IPS-15b (cell line): ENCODE measurements at regions not wholly inside any gene's neighbourhood (a gene's known extent, or its start where the extent isn't known, plus 50 kb on each side); places are given as distances from the start of the nearest gene placed in this dataset.

Source experiments
- H3K27me3 ChIP-seq: one replicate; pipeline ENCODE4 v1.6.1; 2013; ENCODE audit warnings: low read length; ENCODE audit not compliant: control insufficient read depth, insufficient read depth
- H3K36me3 ChIP-seq: one replicate; pipeline ENCODE4 v1.6.1; 2013; ENCODE audit warnings: low read length; ENCODE audit not compliant: control insufficient read depth, insufficient read depth
- H3K4me1 ChIP-seq: one replicate; pipeline ENCODE4 v1.6.1; 2013; ENCODE audit warnings: mild to moderate bottlenecking, low read length; ENCODE audit not compliant: control insufficient read depth, insufficient read depth
- H3K4me3 ChIP-seq: one replicate; pipeline ENCODE4 v1.5.1; 2013; ENCODE audit warnings: low read depth, low read length
- H3K9ac ChIP-seq: one replicate; pipeline ENCODE4 v1.6.1; 2013; ENCODE audit warnings: low read depth, mild to moderate bottlenecking, low read length
- H3K9me3 ChIP-seq: one replicate; pipeline ENCODE4 v1.6.1; 2013; ENCODE audit warnings: mild to moderate bottlenecking, low read length; ENCODE audit not compliant: control insufficient read depth, insufficient read depth

- H3K9me3 ChIP-seq, result no peaks in the 10 kb centered on the region
- no peaks in the 10 kb centered on the region for H3K36me3 ChIP-seq
- no peak overlapping the region for H3K4me3 ChIP-seq
- no peak overlapping the region for H3K9ac ChIP-seq
- H3K4me1 ChIP-seq, result no peaks in the 10 kb centered on the region
- no peaks in the 10 kb centered on the region for H3K27me3 ChIP-seq
Measured at GRCh38 chr7:52071744-52072143, 755.1 kb upstream of the COBL start.

GRCh38 chr7:52064493-52064892, 747.9 kb upstream of the COBL start:
- Histone ChIP-seq H3K36me3 (no peaks in the 10 kb centered on the region), H3K4me3 (no peak overlapping the region), H3K27me3 (no peaks in the 10 kb centered on the region), H3K9ac (no peak overlapping the region), H3K9me3 (no peaks in the 10 kb centered on the region), H3K4me1 (peaks cover 22% of the 10 kb centered on the region)

- no peaks in the 10 kb centered on the region for H3K27me3 ChIP-seq
Measured at GRCh38 chr7:52061666-52062065, 745.1 kb upstream of the COBL start.

GRCh38 chr7:52053525-52053924, 736.9 kb upstream of the COBL start:
- Histone ChIP-seq H3K4me3 (no peak overlapping the region), H3K9ac (no peak overlapping the region), H3K9me3 (no peaks in the 10 kb centered on the region), H3K27me3 (no peaks in the 10 kb centered on the region), H3K4me1 (no peaks in the 10 kb centered on the region), H3K36me3 (no peaks in the 10 kb centered on the region)

More at GRCh38 chr7:52061666-52062065, 745.1 kb upstream of the COBL start:
- Histone ChIP-seq H3K4me1 (peaks cover 22% of the 10 kb centered on the region), H3K4me3 (no peak overlapping the region), H3K9ac (no peak overlapping the region), H3K36me3 (no peaks in the 10 kb centered on the region), H3K9me3 (no peaks in the 10 kb centered on the region)

GRCh38 chr7:52030722-52031121, 714.1 kb upstream of the COBL start:
- Histone ChIP-seq H3K36me3 (no peaks in the 10 kb centered on the region), H3K9me3 (no peaks in the 10 kb centered on the region), H3K27me3 (no peaks in the 10 kb centered on the region), H3K4me3 (no peak overlapping the region), H3K9ac (no peak overlapping the region), H3K4me1 (no peaks in the 10 kb centered on the region)

- H3K27me3 ChIP-seq, result no peaks in the 10 kb centered on the region
- H3K4me1 ChIP-seq, result no peaks in the 10 kb centered on the region
- no peak overlapping the region for H3K9ac ChIP-seq
- H3K9me3 ChIP-seq, result no peaks in the 10 kb centered on the region
- no peaks in the 10 kb centered on the region for H3K36me3 ChIP-seq
- no peak overlapping the region for H3K4me3 ChIP-seq
Measured at GRCh38 chr7:52026140-52026539, 709.5 kb upstream of the COBL start.

GRCh38 chr7:52021343-52021742, 704.7 kb upstream of the COBL start:
- no peaks in the 10 kb centered on the region for H3K36me3 ChIP-seq
- no peak overlapping the region for H3K9ac ChIP-seq
- H3K4me1 ChIP-seq, result no peaks in the 10 kb centered on the region
- H3K9me3 ChIP-seq, result no peaks in the 10 kb centered on the region
- H3K4me3 ChIP-seq, result no peak overlapping the region
- no peaks in the 10 kb centered on the region for H3K27me3 ChIP-seq

GRCh38 chr7:52018680-52019054, 702.1 kb upstream of the COBL start:
- H3K9me3 ChIP-seq, result no peaks in the 10 kb centered on the region
- no peaks in the 10 kb centered on the region for H3K36me3 ChIP-seq
- H3K27me3 ChIP-seq, result no peaks in the 10 kb centered on the region
- no peak overlapping the region for H3K9ac ChIP-seq
- no peak overlapping the region for H3K4me3 ChIP-seq
- H3K4me1 ChIP-seq, result no peaks in the 10 kb centered on the region

GRCh38 chr7:52017802-52018679, 701.4 kb upstream of the COBL start:
- H3K9ac ChIP-seq, result no peak overlapping the region
- no peaks in the 10 kb centered on the region for H3K4me1 ChIP-seq
- no peak overlapping the region for H3K4me3 ChIP-seq
- H3K27me3 ChIP-seq, result no peaks in the 10 kb centered on the region
- H3K36me3 ChIP-seq, result no peaks in the 10 kb centered on the region
- no peaks in the 10 kb centered on the region for H3K9me3 ChIP-seq

- Histone ChIP-seq H3K4me1 (peaks cover 4% of the 10 kb centered on the region), H3K4me3 (no peak overlapping the region), H3K9ac (no peak overlapping the region), H3K36me3 (no peaks in the 10 kb centered on the region), H3K9me3 (no peaks in the 10 kb centered on the region), H3K27me3 (no peaks in the 10 kb centered on the region)
Measured at GRCh38 chr7:52009181-52009580, 692.6 kb upstream of the COBL start.

GRCh38 chr7:52006674-52007073, 690.1 kb upstream of the COBL start:
- Histone ChIP-seq H3K4me1 (peaks cover 4% of the 10 kb centered on the region), H3K4me3 (no peak overlapping the region)

GRCh38 chr7:52005613-52006012, 689.0 kb upstream of the COBL start:
- no peaks in the 10 kb centered on the region for H3K27me3 ChIP-seq
- no peak overlapping the region for H3K4me3 ChIP-seq
- no peak overlapping the region for H3K9ac ChIP-seq
- H3K36me3 ChIP-seq, result no peaks in the 10 kb centered on the region
- H3K4me1 ChIP-seq, result peaks cover 4% of the 10 kb centered on the region
- H3K9me3 ChIP-seq, result no peaks in the 10 kb centered on the region

More at GRCh38 chr7:52006674-52007073, 690.1 kb upstream of the COBL start:
- no peaks in the 10 kb centered on the region for H3K27me3 ChIP-seq
- H3K36me3 ChIP-seq, result no peaks in the 10 kb centered on the region
- H3K9ac ChIP-seq, result no peak overlapping the region
- no peaks in the 10 kb centered on the region for H3K9me3 ChIP-seq
